Thyroid gland (tissue), 4 donors: ENCODE measurements at regions not wholly inside any gene's neighbourhood (a gene's known extent, or its start where the extent isn't known, plus 50 kb on each side); places are given as distances from the start of the nearest gene placed in this dataset.

Experiments used
- POLR2A ChIP-seq, 2 donors: fragments of 450-650 bp; IDR thresholded peaks; one replicate each; pipeline ENCODE4 v1.6.1; 2017; ENCODE audit warnings: antibody characterized with exemption in 2 of 2, mild to moderate bottlenecking in 2 of 2, moderate library complexity in 1 of 2
- TF ChIP-seq, protein P1 (sequence below), 6 experiments: fragments of 200-600 bp in 3 of 6; fragments of 450-650 bp in 3 of 6; sonication (generic) in 3 of 6; IDR thresholded peaks; one replicate each; pipeline ENCODE4 v1.5.1; 2016 to 2019; ENCODE audit warnings: antibody characterized with exemption in 6 of 6, mild to moderate bottlenecking in 2 of 6, inconsistent platforms in 1 of 6, moderate library complexity in 1 of 6

DNA sequence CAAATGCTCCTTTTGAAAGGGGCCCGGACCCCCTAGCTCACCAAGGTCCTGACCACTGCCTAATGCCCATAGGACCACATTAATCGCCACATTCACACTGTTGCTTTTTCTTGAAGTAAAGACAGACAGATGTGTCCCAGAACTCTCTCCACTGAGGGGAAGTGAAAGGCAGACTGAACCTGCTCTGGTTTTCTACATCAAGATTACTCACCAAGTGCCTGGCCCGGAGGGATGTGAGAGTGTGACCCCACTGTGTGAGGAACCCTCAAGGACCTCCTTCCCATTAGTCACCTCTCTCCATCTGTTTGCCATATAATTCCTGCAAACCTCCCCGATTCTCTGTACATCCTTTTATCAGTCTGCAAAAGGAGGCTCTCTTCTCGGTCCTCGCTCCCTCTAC lies 381.5 kb downstream of the OMA1 start:
- TF ChIP-seq, protein P1, sequence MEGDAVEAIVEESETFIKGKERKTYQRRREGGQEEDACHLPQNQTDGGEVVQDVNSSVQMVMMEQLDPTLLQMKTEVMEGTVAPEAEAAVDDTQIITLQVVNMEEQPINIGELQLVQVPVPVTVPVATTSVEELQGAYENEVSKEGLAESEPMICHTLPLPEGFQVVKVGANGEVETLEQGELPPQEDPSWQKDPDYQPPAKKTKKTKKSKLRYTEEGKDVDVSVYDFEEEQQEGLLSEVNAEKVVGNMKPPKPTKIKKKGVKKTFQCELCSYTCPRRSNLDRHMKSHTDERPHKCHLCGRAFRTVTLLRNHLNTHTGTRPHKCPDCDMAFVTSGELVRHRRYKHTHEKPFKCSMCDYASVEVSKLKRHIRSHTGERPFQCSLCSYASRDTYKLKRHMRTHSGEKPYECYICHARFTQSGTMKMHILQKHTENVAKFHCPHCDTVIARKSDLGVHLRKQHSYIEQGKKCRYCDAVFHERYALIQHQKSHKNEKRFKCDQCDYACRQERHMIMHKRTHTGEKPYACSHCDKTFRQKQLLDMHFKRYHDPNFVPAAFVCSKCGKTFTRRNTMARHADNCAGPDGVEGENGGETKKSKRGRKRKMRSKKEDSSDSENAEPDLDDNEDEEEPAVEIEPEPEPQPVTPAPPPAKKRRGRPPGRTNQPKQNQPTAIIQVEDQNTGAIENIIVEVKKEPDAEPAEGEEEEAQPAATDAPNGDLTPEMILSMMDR (IDR thresholded peaks at IDR 0.05) = no peak
- no peak for TF ChIP-seq POLR2A (IDR thresholded peaks at IDR 0.05)
